ENCODE measurements at regions not wholly inside any gene's neighbourhood (a gene's known extent, or its start where the extent isn't known, plus 50 kb on each side); places are given as distances from the start of the nearest gene placed in this dataset.
"Not testable (repeated sequence)": the region's sequence is repeated elsewhere in the genome, so short reads cannot be mapped to it uniquely, and the experiment has no call there.

GRCh38 chr9:81431641-81432040 lies 257.7 kb downstream of the TLE1 start:
- no peak for DNase-seq (ENCODE audit: low read depth in 2 of 2, low spot score in 1 of 2)

DNA sequence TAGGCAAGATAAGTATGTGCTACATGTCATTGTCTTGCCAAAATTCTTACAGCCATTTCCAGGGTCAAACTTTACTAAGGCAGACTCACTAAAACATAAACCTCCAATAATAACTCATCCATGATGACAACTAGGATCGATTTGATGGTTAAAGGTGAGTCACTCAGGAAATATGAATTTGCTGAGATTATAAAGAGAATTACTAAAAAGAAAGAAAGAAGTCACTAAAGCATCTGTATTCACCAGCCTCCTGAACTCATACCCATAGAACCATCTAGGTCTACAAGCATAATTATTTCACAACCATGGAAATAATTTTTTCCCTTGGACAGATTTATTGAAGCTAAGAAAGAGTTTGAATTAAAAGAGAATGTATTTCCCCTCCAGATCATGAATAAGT lies 258.6 kb downstream of the TLE1 start:
- DNase-seq (ENCODE audit: low read depth in 2 of 2, low spot score in 1 of 2) = no peak

DNA sequence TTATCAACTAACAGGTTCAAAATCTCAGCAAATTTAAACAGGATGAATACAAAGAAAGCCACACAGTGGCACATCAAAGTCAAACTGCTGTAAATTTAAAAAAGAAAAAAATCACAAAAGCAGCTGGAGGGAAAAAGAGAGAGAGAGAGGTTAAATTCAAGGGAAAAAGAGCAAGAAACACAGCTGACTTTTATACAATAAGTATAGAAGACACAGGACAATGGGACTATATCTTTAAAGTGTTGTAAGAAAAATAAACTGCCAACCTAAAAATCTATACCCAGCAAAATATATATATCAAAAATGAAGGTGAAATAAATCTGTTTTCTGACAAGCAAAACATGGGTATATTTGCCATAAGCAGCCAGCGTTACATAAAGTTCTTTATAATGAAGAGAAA lies 261.5 kb downstream of the TLE1 start:
- no peak for DNase-seq (ENCODE audit: low read depth in 2 of 2, low spot score in 1 of 2)

- DNase-seq (ENCODE audit: low read depth in 2 of 2, low spot score in 1 of 2) = no peak
Measured at GRCh38 chr9:81424431-81424830, 264.9 kb downstream of the TLE1 start.

- DNase-seq (ENCODE audit: low read depth in 2 of 2, low spot score in 1 of 2) = no peak
Measured at GRCh38 chr9:81423589-81424326, 265.6 kb downstream of the TLE1 start.

DNA sequence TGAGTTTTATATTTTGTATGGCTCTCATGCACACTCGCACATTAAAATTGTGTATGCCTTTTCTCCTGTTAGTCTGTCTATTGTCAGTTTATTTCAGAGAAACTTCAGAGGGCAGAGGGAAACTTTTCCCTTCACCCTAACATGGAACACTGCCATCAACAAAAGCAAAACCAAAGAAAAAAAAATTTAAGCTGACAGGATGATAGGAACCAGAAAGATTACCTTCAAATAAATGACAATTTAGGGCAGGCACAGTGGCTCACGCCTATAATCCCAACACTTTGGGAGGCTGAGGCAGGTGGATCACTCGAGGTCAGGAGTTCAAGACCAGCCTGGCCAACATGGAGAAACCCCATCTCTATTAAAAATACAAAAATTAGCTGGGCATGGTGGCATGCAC lies 268.3 kb downstream of the TLE1 start:
- not testable (repeated sequence) for DNase-seq (ENCODE audit: low read depth in 2 of 2, low spot score in 1 of 2)

- no peak for DNase-seq (ENCODE audit: low read depth in 2 of 2, low spot score in 1 of 2)
Measured at GRCh38 chr9:81420024-81420423, 269.3 kb downstream of the TLE1 start.

DNA sequence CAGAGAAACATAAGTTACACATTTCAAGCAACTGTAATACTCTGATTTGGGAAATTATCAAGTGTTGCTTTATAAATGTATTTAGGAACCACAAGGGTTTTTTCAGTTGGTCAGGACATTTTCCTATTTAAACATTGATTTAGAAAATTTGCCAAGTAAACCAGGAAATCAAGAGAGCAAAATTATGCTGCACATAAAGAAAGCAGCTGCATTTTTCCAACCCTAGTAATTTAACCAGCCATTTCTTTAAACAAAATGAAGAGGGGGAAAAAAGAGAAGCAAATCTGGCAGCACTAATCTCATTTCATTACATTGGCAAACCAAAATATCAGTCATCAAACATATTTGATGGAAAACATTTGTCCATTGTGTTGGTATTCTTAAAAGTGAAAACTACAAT lies 271.4 kb downstream of the TLE1 start:
- DNase-seq (ENCODE audit: low read depth in 2 of 2, low spot score in 1 of 2) = no peak

GRCh38 chr9:81417299-81417675 lies 272.1 kb downstream of the TLE1 start:
- no peak for DNase-seq (ENCODE audit: low read depth in 2 of 2, low spot score in 1 of 2)

GRCh38 chr9:81416476-81417298 lies 272.7 kb downstream of the TLE1 start:
- DNase-seq (ENCODE audit: low read depth in 2 of 2, low spot score in 1 of 2) = no peak

DNA sequence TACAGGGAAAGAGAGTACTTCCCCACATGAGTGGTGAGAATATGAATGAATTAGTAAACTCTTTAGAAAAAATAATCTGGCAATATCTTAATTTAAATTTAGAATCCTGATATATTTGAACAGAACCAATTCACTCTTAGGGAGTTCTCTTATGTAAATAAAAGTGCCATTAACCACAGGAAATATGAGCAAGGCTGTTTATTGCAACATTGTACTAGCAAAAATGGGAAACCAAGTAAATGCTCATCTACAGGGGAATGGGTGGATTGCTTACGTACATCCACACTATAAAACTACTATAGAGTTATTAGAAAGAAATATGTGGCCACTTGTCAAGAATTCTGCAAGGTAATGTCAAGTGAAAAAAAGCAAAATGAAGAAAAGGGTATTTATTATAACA lies 274.5 kb downstream of the TLE1 start:
- no peak for DNase-seq (ENCODE audit: low read depth in 2 of 2, low spot score in 1 of 2)

- DNase-seq (ENCODE audit: low read depth in 2 of 2, low spot score in 1 of 2) = no peak
Measured at GRCh38 chr9:81411961-81412360, 277.4 kb downstream of the TLE1 start.

DNA sequence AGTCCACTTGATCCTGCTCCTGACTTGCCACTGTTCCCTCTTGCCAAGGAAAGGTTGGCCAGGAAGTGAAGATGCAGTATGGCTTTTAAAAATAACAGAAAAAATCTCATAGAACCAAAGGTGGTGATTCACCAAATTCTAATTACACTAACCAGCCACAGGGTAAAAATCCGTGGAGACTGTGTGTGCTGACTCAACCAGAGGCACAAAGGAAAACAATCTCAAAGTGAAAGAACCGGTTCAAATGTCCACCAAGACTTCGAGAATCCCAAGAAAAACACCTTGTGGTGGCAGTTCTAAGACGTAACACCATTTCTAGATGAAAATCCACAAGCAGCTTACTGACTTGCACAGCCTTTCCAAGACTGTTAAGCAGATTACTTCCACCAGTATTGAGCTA lies 279.1 kb downstream of the TLE1 start:
- no peak for DNase-seq (ENCODE audit: low read depth in 2 of 2, low spot score in 1 of 2)

DNA sequence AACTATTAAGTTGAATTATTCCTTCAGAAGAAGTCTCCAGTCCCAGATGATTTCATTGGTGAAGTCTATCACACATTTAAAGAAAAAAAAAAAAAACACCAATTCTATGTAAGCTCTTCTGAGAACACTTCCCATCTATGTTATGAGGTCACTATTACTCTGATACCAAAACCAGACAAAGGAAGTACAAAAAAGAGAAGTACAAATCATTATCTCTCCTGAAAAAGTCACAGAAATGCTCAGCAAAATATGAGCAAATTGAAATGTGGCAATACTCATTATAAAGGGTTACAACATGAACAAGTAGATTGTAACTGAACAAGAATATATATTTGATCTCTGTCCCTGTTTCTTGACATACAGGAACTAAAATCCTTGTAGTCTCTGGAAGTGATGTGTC lies 280.4 kb downstream of the TLE1 start:
- DNase-seq (ENCODE audit: low read depth in 2 of 2, low spot score in 1 of 2) = no peak

DNA sequence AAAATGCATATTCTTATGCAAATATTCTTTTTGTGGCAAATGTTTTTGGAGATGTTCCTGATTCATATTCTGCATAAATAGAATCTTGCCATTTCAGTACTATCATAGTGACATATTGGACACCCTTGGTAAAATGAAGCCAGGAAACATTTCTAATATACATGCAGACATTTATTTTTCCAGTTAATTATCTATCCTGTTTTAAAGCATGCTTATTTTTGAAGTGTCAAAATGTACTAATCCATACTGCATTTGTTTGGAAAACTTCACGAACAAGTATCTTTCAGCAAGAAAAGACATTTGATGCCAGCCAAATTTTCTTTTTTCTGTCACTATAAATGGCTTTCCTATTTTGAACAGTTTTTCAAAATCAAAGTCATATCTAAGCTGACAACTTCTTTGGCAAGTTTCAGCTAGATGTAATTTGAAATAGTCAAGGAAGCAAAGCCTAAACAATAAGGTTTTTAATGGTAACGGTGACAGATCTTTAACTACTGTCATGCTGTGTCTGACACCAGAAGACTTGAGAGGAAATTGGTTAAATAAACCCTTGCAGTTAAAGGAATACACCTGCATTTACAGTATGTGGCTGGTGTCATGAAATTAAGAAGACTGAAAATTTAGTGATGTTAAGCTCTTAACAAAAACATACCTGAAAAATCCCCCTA lies 284.3 kb downstream of the TLE1 start:
- DNase-seq (ENCODE audit: low read depth in 2 of 2, low spot score in 1 of 2) = no peak

GRCh38 chr9:81397481-81398381 lies 291.6 kb downstream of the TLE1 start:
- DNase-seq (ENCODE audit: low read depth in 2 of 2, low spot score in 1 of 2) = no peak

DNA sequence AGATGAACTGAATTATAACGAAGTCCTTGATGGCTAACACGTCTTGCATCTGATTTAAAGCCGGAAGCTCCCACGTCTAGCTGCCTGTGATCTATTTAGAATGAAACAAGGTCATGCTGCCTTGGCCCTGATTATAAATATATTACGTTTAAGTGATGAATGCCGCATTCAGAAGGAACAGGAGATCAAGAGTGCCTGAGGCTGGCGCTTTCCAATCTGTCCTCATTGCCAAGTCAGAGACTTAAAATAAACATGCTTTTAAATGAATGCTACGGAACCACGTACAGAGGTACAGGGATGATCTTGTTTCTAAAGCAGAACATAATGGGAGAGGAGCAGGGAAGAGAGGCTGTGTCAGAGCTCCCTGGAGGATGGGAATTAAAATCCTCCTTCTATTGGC lies 292.8 kb downstream of the TLE1 start:
- DNase-seq (ENCODE audit: low read depth in 2 of 2, low spot score in 1 of 2) = no peak

DNA sequence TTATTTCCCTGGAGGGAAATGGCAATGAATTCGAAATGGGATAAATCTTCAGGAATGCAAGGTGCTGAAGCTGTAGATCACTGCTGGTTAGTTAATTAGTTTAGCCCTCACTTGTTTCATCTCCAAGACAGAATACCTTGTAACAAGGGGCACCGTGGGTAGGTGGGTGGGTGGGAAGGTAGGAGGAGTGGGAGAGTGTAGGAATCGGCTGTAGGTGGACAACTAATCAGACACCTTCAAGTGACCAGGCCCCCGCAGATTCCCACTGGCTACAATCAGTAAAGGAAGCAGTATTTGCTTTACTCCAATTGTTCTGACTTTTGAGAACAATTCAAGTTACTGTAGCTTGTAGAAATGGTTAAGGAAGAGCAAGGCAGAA lies 293.7 kb downstream of the TLE1 start:
- DNase-seq (ENCODE audit: low read depth in 2 of 2, low spot score in 1 of 2) = no peak

DNA sequence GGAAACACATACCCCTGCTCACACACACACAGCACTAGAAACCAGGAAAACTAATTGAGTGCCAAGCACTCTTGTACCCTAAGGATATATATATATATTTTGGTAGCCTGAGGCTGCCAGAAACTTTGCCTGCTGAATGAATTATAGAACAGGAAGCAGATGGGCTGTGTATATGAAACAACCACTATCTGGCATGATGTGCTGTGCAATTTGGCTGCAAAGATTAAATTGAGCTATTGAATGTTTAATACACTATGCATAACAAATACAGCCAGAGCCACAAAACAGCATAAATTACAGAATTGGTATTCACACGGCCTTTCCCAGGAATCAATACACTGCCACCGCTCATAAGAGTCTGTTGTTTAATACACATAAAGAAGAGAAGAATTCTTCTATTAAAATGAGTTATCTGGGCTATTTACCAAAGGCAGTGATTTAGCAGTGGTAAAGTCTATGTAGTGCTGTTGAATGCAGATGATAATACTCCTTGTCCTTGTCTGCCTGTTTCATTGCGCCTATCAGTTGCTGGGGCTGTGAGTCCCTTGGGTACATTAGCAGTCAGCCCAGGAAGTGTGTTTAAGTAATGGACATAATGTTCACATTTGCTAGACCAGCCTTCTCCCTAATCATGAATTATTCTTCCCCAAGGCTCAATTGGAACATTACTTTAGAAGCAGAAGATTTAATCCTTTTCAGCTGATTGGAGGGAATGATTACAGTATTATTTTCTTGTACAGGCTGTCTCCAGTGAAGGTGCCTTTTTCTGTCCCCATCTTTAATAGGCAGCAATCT lies 294.3 kb downstream of the TLE1 start:
- DNase-seq (ENCODE audit: low read depth in 2 of 2, low spot score in 1 of 2) = no peak
